Muscle layer of colon (tissue), 2 donors: ENCODE measurements at regions not wholly inside any gene's neighbourhood (a gene's known extent, or its start where the extent isn't known, plus 50 kb on each side); places are given as distances from the start of the nearest gene placed in this dataset.

Experiments
- H3K27ac ChIP-seq: one replicate; pipeline ENCODE4 v1.7.0; 2013; ENCODE audit warnings: low read depth, mild to moderate bottlenecking, low read length, moderate library complexity
- H3K27me3 ChIP-seq, 2 donors: one replicate each; pipeline ENCODE4 v1.7.0; 2013; ENCODE audit warnings: low read length in 2 of 2, mild to moderate bottlenecking in 2 of 2; ENCODE audit not compliant: insufficient read depth in 2 of 2, control insufficient read depth in 1 of 2
- H3K36me3 ChIP-seq: one replicate; pipeline ENCODE4 v1.7.0; 2013; ENCODE audit warnings: mild to moderate bottlenecking, low read length; ENCODE audit not compliant: insufficient read depth
- H3K4me1 ChIP-seq: one replicate; pipeline ENCODE4 v1.7.0; 2013; ENCODE audit warnings: mild to moderate bottlenecking, low read length; ENCODE audit not compliant: insufficient read depth
- H3K4me3 ChIP-seq, 2 donors: one replicate each; pipeline ENCODE4 v1.7.0; 2013; ENCODE audit warnings: low read length in 2 of 2, low read depth in 1 of 2, mild to moderate bottlenecking in 1 of 2, moderate library complexity in 1 of 2
- H3K9ac ChIP-seq: one replicate; pipeline ENCODE4 v1.7.0; 2013; ENCODE audit warnings: low read length
- H3K9me3 ChIP-seq: one replicate; pipeline ENCODE4 v1.7.0; 2013; ENCODE audit warnings: mild to moderate bottlenecking, low read length
- donor health status: abdominal sarcoma.
- donor health status: Adenocarcinoma of cecum.

- H3K4me1 ChIP-seq = peaks cover 5% of the 10 kb centered on the region
- H3K9me3 ChIP-seq = no peaks in the 10 kb centered on the region
- no peak overlapping the region for H3K4me3 ChIP-seq
- no peak overlapping the region for H3K9ac ChIP-seq
- H3K36me3 ChIP-seq = no peaks in the 10 kb centered on the region
- H3K27ac ChIP-seq = no peak overlapping the region
- no peaks in the 10 kb centered on the region for H3K27me3 ChIP-seq
Observed at GRCh38 chr1:222912730-222913129, 97.9 kb downstream of the DISP1 start.

- no peak overlapping the region for H3K27ac ChIP-seq
- H3K36me3 ChIP-seq = no peaks in the 10 kb centered on the region
- H3K9me3 ChIP-seq = no peaks in the 10 kb centered on the region
Observed at GRCh38 chr1:222914861-222915632, 100.2 kb downstream of the DISP1 start.

GRCh38 chr1:222916100-222916499, 101.3 kb downstream of the DISP1 start:
- H3K9ac ChIP-seq = no peak overlapping the region
- H3K9me3 ChIP-seq = no peaks in the 10 kb centered on the region
- peaks cover 10% of the 10 kb centered on the region for H3K4me1 ChIP-seq
- H3K27me3 ChIP-seq = no peaks in the 10 kb centered on the region
- no peak overlapping the region for H3K27ac ChIP-seq
- no peaks in the 10 kb centered on the region for H3K36me3 ChIP-seq
- no peak overlapping the region for H3K4me3 ChIP-seq

More at GRCh38 chr1:222914861-222915632, 100.2 kb downstream of the DISP1 start:
- no peaks in the 10 kb centered on the region for H3K27me3 ChIP-seq
- H3K4me3 ChIP-seq = no peak overlapping the region
- H3K4me1 ChIP-seq = peaks cover 5% of the 10 kb centered on the region
- no peak overlapping the region for H3K9ac ChIP-seq

- H3K9ac ChIP-seq = no peak overlapping the region
- H3K27me3 ChIP-seq = no peaks in the 10 kb centered on the region
- H3K4me3 ChIP-seq = no peak overlapping the region
- H3K27ac ChIP-seq = no peak overlapping the region
- H3K36me3 ChIP-seq = no peaks in the 10 kb centered on the region
- no peaks in the 10 kb centered on the region for H3K9me3 ChIP-seq
- peaks cover 34% of the 10 kb centered on the region for H3K4me1 ChIP-seq
Observed at GRCh38 chr1:222918801-222919477, 104.1 kb downstream of the DISP1 start.

GRCh38 chr1:222919478-222919865, 104.6 kb downstream of the DISP1 start:
- peak overlapping the region; percentile 20 for H3K27ac ChIP-seq
- H3K4me3 ChIP-seq = no peak overlapping the region
- no peak overlapping the region for H3K9ac ChIP-seq
- no peaks in the 10 kb centered on the region for H3K36me3 ChIP-seq
- H3K27me3 ChIP-seq = no peaks in the 10 kb centered on the region
- H3K9me3 ChIP-seq = no peaks in the 10 kb centered on the region
- peaks cover 39% of the 10 kb centered on the region for H3K4me1 ChIP-seq

- Histone ChIP-seq H3K9ac (no peak overlapping the region), H3K27me3 (no peaks in the 10 kb centered on the region), H3K4me1 (peaks cover 42% of the 10 kb centered on the region), H3K9me3 (no peaks in the 10 kb centered on the region), H3K27ac (no peak overlapping the region), H3K4me3 (no peak overlapping the region), H3K36me3 (no peaks in the 10 kb centered on the region)
Observed at GRCh38 chr1:222920169-222920568, 105.3 kb downstream of the DISP1 start.

- peaks cover 49% of the 10 kb centered on the region for H3K4me1 ChIP-seq
- no peaks in the 10 kb centered on the region for H3K27me3 ChIP-seq
- H3K9ac ChIP-seq = no peak overlapping the region
- no peaks in the 10 kb centered on the region for H3K36me3 ChIP-seq
- no peaks in the 10 kb centered on the region for H3K9me3 ChIP-seq
- no peak overlapping the region for H3K4me3 ChIP-seq
- H3K27ac ChIP-seq = no peak overlapping the region
Observed at GRCh38 chr1:222921945-222922344, 107.1 kb downstream of the DISP1 start.

- Histone ChIP-seq H3K27me3 (no peaks in the 10 kb centered on the region), H3K4me1 (peaks cover 64% of the 10 kb centered on the region), H3K4me3 (no peak overlapping the region), H3K27ac (no peak overlapping the region), H3K36me3 (no peaks in the 10 kb centered on the region), H3K9ac (no peak overlapping the region), H3K9me3 (no peaks in the 10 kb centered on the region)
Observed at GRCh38 chr1:222923506-222923905, 108.7 kb downstream of the DISP1 start.

GRCh38 chr1:222924136-222924706, 109.4 kb downstream of the DISP1 start:
- Histone ChIP-seq H3K27me3 (no peaks in the 10 kb centered on the region), H3K9ac (no peak overlapping the region), H3K4me3 (no peak overlapping the region), H3K9me3 (no peaks in the 10 kb centered on the region), H3K27ac (no peak overlapping the region), H3K36me3 (no peaks in the 10 kb centered on the region), H3K4me1 (peaks cover 64% of the 10 kb centered on the region)

- no peak overlapping the region for H3K27ac ChIP-seq
- H3K9me3 ChIP-seq = no peaks in the 10 kb centered on the region
- no peaks in the 10 kb centered on the region for H3K27me3 ChIP-seq
- H3K9ac ChIP-seq = no peak overlapping the region
- H3K4me1 ChIP-seq = peaks cover 66% of the 10 kb centered on the region
- H3K4me3 ChIP-seq = no peak overlapping the region
- no peaks in the 10 kb centered on the region for H3K36me3 ChIP-seq
Observed at GRCh38 chr1:222926566-222926965, 111.7 kb downstream of the DISP1 start.

GRCh38 chr1:222927031-222927430, 112.2 kb downstream of the DISP1 start:
- Histone ChIP-seq H3K9me3 (no peaks in the 10 kb centered on the region), H3K27ac (no peak overlapping the region), H3K4me1 (peaks cover 66% of the 10 kb centered on the region), H3K4me3 (no peak overlapping the region), H3K36me3 (no peaks in the 10 kb centered on the region), H3K27me3 (no peaks in the 10 kb centered on the region), H3K9ac (no peak overlapping the region)
